IMR-90 (cell line): ENCODE measurements at regions not wholly inside any gene's neighbourhood (a gene's known extent, or its start where the extent isn't known, plus 50 kb on each side); places are given as distances from the start of the nearest gene placed in this dataset.
A peak's percentile ranks its signal among the peaks of the same experiment; 100 is the strongest.

Experiments
- ATAC-seq: fragments of 200-7000 bp; cut with Tn5 transposase; 2 replicates; pipeline ENCODE4 v1.9.1; 2020; ENCODE audit warnings: low read depth, mild to moderate bottlenecking, moderate library complexity
- BruUV-seq: library from RNA; stranded (reverse); fragments of 400-500 nt; replicated peaks from 2 replicates; lab custom pipeline; 2021; lab: Mats Ljungman, UMichigan
- CTCF ChIA-PET: fragments of 300-600 bp; formaldehyde crosslinking; extraction: SDS; loops from one replicate; lab custom pipeline; 2021; ENCODE audit warnings: antibody characterized with exemption; lab: Yijun Ruan, JAX
- POLR2A ChIA-PET: fragments of 300-600 bp; sonication (Branson Sonifier 250); formaldehyde crosslinking; loops from one replicate; lab custom pipeline; 2022; ENCODE audit warnings: antibody characterized with exemption; ENCODE audit not compliant: unreplicated experiment; lab: Charles Lee
- DNase-seq: peaks from one replicate; pipeline ENCODE4 v3.0.0; 2013
- H2AFZ ChIP-seq: replicated peaks from 2 replicates; pipeline ENCODE3; 2013; ENCODE audit warnings: low read length, mild to moderate bottlenecking; ENCODE audit not compliant: poor library complexity
- H2AK5ac ChIP-seq: 2 replicates; pipeline ENCODE4 v1.6.1; 2013; ENCODE audit warnings: low read depth, low read length, inconsistent platforms
- H2AK9ac ChIP-seq: replicated peaks from 2 replicates; pipeline ENCODE3; 2013; ENCODE audit warnings: mild to moderate bottlenecking, low read depth, low read length, moderate library complexity; ENCODE audit not compliant: poor library complexity
- H2BK120ac ChIP-seq: 2 replicates; pipeline ENCODE4 v1.6.1; 2013; ENCODE audit warnings: low read depth, low read length, inconsistent platforms
- H2BK15ac ChIP-seq: 3 replicates; pipeline ENCODE4 v1.6.1; 2013; ENCODE audit warnings: low read depth, low read length, inconsistent platforms
- H2BK20ac ChIP-seq: 2 replicates; pipeline ENCODE4 v1.6.1; 2013; ENCODE audit warnings: low read depth, mild to moderate bottlenecking, inconsistent platforms, low read length, moderate library complexity
- H2BK5ac ChIP-seq: 2 replicates; pipeline ENCODE4 v1.6.1; 2013; ENCODE audit warnings: mild to moderate bottlenecking, low read depth, low read length, inconsistent platforms; ENCODE audit not compliant: poor library complexity, severe bottlenecking
- H3K14ac ChIP-seq: replicated peaks from 2 replicates; pipeline ENCODE4 v1.6.1; 2013; ENCODE audit warnings: low read depth, low read length, inconsistent platforms
- H3K18ac ChIP-seq: 2 replicates; pipeline ENCODE4 v1.6.1; 2013; ENCODE audit warnings: low read depth, low read length, control low read depth
- H3K23ac ChIP-seq: 2 replicates; pipeline ENCODE4 v1.6.1; 2013; ENCODE audit warnings: low read depth, low read length, inconsistent platforms
- H3K27ac ChIP-seq: 2 replicates; pipeline ENCODE4 v1.5.1; 2013; ENCODE audit warnings: mild to moderate bottlenecking, control low read depth, low read length; ENCODE audit not compliant: insufficient read depth
- H3K27me3 ChIP-seq: 2 replicates; pipeline ENCODE4 v1.6.1; 2013; ENCODE audit warnings: low read length; ENCODE audit not compliant: control insufficient read depth, insufficient read depth
- H3K36me3 ChIP-seq: 2 replicates; pipeline ENCODE4 v1.6.1; 2013; ENCODE audit warnings: low read length, mixed read lengths; ENCODE audit not compliant: control insufficient read depth, insufficient read depth
- H3K4ac ChIP-seq: 2 replicates; pipeline ENCODE4 v1.6.1; 2013; ENCODE audit warnings: low read depth, low read length, inconsistent platforms
- H3K4me1 ChIP-seq: 2 replicates; pipeline ENCODE4 v1.6.1; 2013; ENCODE audit warnings: low read length, mixed read lengths; ENCODE audit not compliant: control insufficient read depth, insufficient read depth
- H3K4me2 ChIP-seq: 2 replicates; pipeline ENCODE4 v1.6.1; 2013; ENCODE audit warnings: low read depth, mild to moderate bottlenecking, control low read depth, low read length, moderate library complexity
- H3K4me3 ChIP-seq: 2 replicates; pipeline ENCODE4 v1.5.1; 2013; ENCODE audit warnings: low read depth, mild to moderate bottlenecking, control low read depth, low read length, moderate library complexity; ENCODE audit not compliant: insufficient read depth
- H3K56ac ChIP-seq: 2 replicates; pipeline ENCODE4 v1.6.1; 2013; ENCODE audit warnings: low read length, inconsistent platforms; ENCODE audit not compliant: insufficient read depth; ENCODE audit errors: extremely low read depth
- H3K79me1 ChIP-seq, 2 experiments: 2 replicates each; pipeline ENCODE4 v1.6.1; 2013; ENCODE audit warnings: low read length in 2 of 2, inconsistent platforms in 1 of 2, low read depth in 1 of 2
- H3K9ac ChIP-seq: 2 replicates; pipeline ENCODE4 v1.6.1; 2013; ENCODE audit warnings: low read depth, low read length, control low read depth
- H3K9me1 ChIP-seq: 2 replicates; pipeline ENCODE4 v1.6.1; 2013; ENCODE audit warnings: low read length, inconsistent platforms; ENCODE audit not compliant: insufficient read depth
- H3K9me3 ChIP-seq: 2 replicates; pipeline ENCODE4 v1.6.1; 2013; ENCODE audit warnings: low read length; ENCODE audit not compliant: control insufficient read depth, insufficient read depth
- H4K20me1 ChIP-seq: 2 replicates; pipeline ENCODE4 v1.6.1; 2013; ENCODE audit warnings: low read length, inconsistent platforms; ENCODE audit not compliant: insufficient read depth
- H4K5ac ChIP-seq: 2 replicates; pipeline ENCODE4 v1.6.1; 2013; ENCODE audit warnings: mild to moderate bottlenecking, low read depth, low read length, control low read depth
- H4K8ac ChIP-seq, 2 experiments: 2 replicates each; pipeline ENCODE4 v1.6.1; 2013; ENCODE audit warnings: low read depth in 2 of 2, low read length in 2 of 2, control low read depth in 1 of 2, inconsistent platforms in 1 of 2
- H4K91ac ChIP-seq: 2 replicates; pipeline ENCODE4 v1.6.1; 2013; ENCODE audit warnings: low read depth, low read length, inconsistent platforms; ENCODE audit not compliant: insufficient read depth
- BHLHE40 ChIP-seq: fragments of 150-350 bp; IDR thresholded peaks from 2 replicates; pipeline ENCODE4 v1.6.1; 2016; ENCODE audit warnings: mild to moderate bottlenecking, low read depth, low read length
- CEBPB ChIP-seq: IDR thresholded peaks from 2 replicates; pipeline ENCODE4 v1.6.1; 2012; ENCODE audit warnings: low read depth, low read length, improper control_type of control experiment
- FOS ChIP-seq: fragments of 150-350 bp; IDR thresholded peaks from 2 replicates; pipeline ENCODE4 v1.6.1; 2016; ENCODE audit warnings: low read depth, low read length
- MAZ ChIP-seq: IDR thresholded peaks from 2 replicates; pipeline ENCODE4 v1.6.1; 2012; ENCODE audit warnings: low read depth, mild to moderate bottlenecking, low read length, improper control_type of control experiment, moderate library complexity, borderline replicate concordance
- NFE2L2 ChIP-seq: fragments of 150-350 bp; IDR thresholded peaks from 2 replicates; pipeline ENCODE4 v1.6.1; 2016; ENCODE audit warnings: low read depth, mild to moderate bottlenecking, low read length
- WGBS, 2 experiments: methylation state at CpG; one replicate each; pipeline versions ENCODE4 v1.1.5 to v1.1.7; 2013; ENCODE audit warnings: missing lambda C conversion rate in 2 of 2; ENCODE audit not compliant: insufficient read length in 1 of 2; ENCODE audit errors: extremely low coverage in 2 of 2; 5-methylcytosine and 5-hydroxymethylcytosine counted together
- dilution Hi-C: fragments of 300-500 bp; cut with HindIII; formaldehyde crosslinking; loops from one replicate; pipeline ENCODE4 v1.14.3; 2018; ENCODE audit warnings: low sequenced_read_pairs; ENCODE audit not compliant: unreplicated experiment
- in situ Hi-C: fragments of 300-500 bp; cut with MboI; formaldehyde crosslinking; loops from 3 replicates; pipeline ENCODE4 v1.14.3; 2019; ENCODE audit warnings: low sequenced_read_pairs, inconsistent platforms, mixed read lengths
- intact Hi-C: fragments of 100-400 bp; cut with micrococcal nuclease; formaldehyde crosslinking; loops from 2 replicates; pipeline ENCODE4 v1.10.0; 2022
- TF ChIP-seq, protein P1 (sequence below): fragments of 150-350 bp; IDR thresholded peaks from 2 replicates; pipeline ENCODE4 v1.6.1; 2017; ENCODE audit warnings: mild to moderate bottlenecking, antibody characterized with exemption, low read length, low read depth
- TF ChIP-seq, protein P2 (sequence below): fragments of 150-350 bp; IDR thresholded peaks from 2 replicates; pipeline ENCODE4 v1.6.1; 2016; ENCODE audit warnings: low read depth, mild to moderate bottlenecking, low read length, moderate library complexity, borderline replicate concordance
- TF ChIP-seq, protein P3 (sequence below): conservative IDR thresholded peaks from 2 replicates; pipeline ENCODE4 v1.5.1; 2012; ENCODE audit warnings: mild to moderate bottlenecking, low read depth, low read length, improper control_type of control experiment

DNA sequence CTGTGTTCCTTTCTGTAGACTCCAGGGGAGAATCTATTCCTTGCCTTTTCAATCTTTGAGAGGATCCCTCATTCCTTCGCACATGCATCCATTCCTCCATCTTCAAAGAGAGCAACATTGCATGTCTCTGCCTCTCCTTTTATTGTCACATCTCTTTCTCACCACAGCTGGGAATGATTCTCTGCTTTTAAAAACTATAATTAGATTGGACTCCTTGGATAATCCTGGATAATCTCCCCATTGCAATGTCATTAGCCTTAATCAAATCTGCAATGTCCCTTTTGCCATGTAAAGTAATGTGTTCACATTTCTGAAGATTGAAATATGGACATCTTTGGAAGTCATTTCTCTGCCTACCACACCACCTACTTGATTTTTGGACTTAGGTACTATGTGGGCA, 750.1 kb downstream of the COL12A1 start:
- CTCF ChIA-PET: no interaction called here
- no TSS peak for BruUV-seq
- dilution Hi-C loops: no loop called here

More for the DNA sequence above, 750.1 kb downstream of the COL12A1 start:
- Histone ChIP-seq H4K20me1 (no peaks in the 10 kb centered on the region), H4K5ac (no peak overlapping the region), H3K27me3 (no peaks in the 10 kb centered on the region), H3K56ac (no peak overlapping the region), H2BK20ac (peak overlapping the region; percentile 6; the same call in 1 of the 2 replicates), H2BK5ac (no peak overlapping the region), H3K4ac (no peak overlapping the region), H3K27ac (no peak overlapping the region), H2AK5ac (no peak overlapping the region; the same call in 1 of the 2 replicates), H3K14ac (no peak overlapping the region), H3K4me3 (no peak overlapping the region), H3K36me3 (no peaks in the 10 kb centered on the region), H4K91ac (no peak overlapping the region), H2AK9ac (no peak overlapping the region), H3K79me1 (no peaks in the 10 kb centered on the region), H3K4me2 (no peak overlapping the region), H3K9ac (no peak overlapping the region), H3K9me3 (no peaks in the 10 kb centered on the region), H3K23ac (no peak overlapping the region), H4K8ac (no peak overlapping the region), H2BK120ac (no peak overlapping the region), H3K4me1 (peaks cover 3% of the 10 kb centered on the region), H2AFZ (no peak overlapping the region), H3K18ac (no peak overlapping the region), H3K9me1 (peaks cover 3% of the 10 kb centered on the region), H2BK15ac (no peak overlapping the region)
- POLR2A ChIA-PET: no interaction called here
- DNase-seq: no peak
- intact Hi-C loops (no loop called here), in situ Hi-C loops (no loop called here)
- TF ChIP-seq, protein P1, sequence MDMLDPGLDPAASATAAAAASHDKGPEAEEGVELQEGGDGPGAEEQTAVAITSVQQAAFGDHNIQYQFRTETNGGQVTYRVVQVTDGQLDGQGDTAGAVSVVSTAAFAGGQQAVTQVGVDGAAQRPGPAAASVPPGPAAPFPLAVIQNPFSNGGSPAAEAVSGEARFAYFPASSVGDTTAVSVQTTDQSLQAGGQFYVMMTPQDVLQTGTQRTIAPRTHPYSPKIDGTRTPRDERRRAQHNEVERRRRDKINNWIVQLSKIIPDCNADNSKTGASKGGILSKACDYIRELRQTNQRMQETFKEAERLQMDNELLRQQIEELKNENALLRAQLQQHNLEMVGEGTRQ: no peak
- TF ChIP-seq BHLHE40: no peak
- TF ChIP-seq NFE2L2: no peak
- TF ChIP-seq, protein P2, sequence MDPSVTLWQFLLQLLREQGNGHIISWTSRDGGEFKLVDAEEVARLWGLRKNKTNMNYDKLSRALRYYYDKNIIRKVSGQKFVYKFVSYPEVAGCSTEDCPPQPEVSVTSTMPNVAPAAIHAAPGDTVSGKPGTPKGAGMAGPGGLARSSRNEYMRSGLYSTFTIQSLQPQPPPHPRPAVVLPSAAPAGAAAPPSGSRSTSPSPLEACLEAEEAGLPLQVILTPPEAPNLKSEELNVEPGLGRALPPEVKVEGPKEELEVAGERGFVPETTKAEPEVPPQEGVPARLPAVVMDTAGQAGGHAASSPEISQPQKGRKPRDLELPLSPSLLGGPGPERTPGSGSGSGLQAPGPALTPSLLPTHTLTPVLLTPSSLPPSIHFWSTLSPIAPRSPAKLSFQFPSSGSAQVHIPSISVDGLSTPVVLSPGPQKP: no peak
- no peak for TF ChIP-seq MAZ
- TF ChIP-seq FOS: no peak
- TF ChIP-seq, protein P3, sequence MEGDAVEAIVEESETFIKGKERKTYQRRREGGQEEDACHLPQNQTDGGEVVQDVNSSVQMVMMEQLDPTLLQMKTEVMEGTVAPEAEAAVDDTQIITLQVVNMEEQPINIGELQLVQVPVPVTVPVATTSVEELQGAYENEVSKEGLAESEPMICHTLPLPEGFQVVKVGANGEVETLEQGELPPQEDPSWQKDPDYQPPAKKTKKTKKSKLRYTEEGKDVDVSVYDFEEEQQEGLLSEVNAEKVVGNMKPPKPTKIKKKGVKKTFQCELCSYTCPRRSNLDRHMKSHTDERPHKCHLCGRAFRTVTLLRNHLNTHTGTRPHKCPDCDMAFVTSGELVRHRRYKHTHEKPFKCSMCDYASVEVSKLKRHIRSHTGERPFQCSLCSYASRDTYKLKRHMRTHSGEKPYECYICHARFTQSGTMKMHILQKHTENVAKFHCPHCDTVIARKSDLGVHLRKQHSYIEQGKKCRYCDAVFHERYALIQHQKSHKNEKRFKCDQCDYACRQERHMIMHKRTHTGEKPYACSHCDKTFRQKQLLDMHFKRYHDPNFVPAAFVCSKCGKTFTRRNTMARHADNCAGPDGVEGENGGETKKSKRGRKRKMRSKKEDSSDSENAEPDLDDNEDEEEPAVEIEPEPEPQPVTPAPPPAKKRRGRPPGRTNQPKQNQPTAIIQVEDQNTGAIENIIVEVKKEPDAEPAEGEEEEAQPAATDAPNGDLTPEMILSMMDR: no peak
- no peak for TF ChIP-seq CEBPB
- no CpG with 5 or more reads among the region's 1 CpG for WGBS, 2 experiments
- ATAC-seq: no peak
